GM19043 (cell line): ENCODE measurements at regions not wholly inside any gene's neighbourhood (a gene's known extent, or its start where the extent isn't known, plus 50 kb on each side); places are given as distances from the start of the nearest gene placed in this dataset.
"Not testable (repeated sequence)": the region's sequence is repeated elsewhere in the genome, so short reads cannot be mapped to it uniquely, and the experiment has no call there.

Source experiments
- ATAC-seq: cut with Tn5 transposase; IDR thresholded peaks from one replicate; pipeline ENCODE4 v1.9.1; 2021; ENCODE audit warnings: low read depth; ENCODE audit not compliant: unreplicated experiment

DNA sequence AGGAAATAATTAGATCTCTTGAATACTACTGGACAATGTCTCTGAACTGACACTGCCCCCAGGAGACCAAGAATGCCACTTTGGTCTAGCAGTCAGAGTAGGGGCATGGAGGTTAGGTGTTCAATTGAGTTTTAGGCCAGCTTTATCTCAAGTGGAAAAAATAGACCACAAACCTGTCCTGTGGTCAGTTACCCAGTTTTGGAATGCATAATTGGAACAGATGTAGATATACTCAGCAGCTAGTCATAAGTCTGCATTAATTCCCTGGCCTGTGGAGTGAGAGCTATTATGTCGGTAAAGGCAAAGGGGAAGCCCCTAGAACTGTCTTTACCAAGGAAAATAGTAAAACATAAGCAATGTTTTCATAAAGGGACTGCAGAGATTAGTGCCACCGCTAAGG lies 587.7 kb downstream of the GLUD2 start:
- no peak for ATAC-seq

GRCh38 chrX:121639781-121640180 lies 592.4 kb downstream of the GLUD2 start:
- no peak for ATAC-seq

DNA sequence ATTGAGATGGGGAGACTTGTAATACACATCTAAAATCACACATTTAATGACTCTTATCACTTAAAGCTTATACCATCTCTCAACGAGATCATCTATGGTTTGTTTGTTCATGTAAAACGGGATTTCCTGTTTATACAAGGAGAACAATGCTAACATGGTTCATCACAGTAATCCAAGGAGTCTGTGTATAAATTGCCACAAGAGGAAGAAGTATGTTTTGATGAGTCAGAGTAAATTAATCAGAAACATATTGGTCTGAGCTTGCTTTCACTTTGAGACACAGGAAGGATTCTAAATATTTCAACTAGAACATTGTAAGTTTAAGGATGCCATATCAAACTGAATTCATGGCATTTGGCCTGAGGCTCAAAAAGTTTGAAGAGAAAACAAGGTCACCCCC lies 594.1 kb downstream of the GLUD2 start:
- no peak for ATAC-seq

DNA sequence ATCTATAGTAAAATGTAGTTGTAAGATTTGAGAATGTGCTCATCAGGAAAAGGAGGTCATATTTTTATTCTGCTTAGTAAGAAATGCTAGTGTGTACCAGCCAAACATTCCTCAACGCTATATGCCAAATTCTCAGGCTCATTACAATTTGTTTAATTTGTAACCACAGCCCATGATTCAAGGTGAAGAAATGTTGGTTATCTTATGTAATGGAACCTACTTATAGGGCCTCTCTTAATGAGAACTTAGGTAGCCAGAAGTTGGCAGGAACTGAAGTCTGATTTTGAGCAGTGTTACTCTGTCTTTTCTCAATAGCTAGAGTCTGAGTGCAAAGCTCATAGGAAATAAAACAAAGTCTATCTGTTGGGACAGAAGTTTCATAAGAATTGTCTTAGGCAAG lies 595.0 kb downstream of the GLUD2 start:
- no peak for ATAC-seq

DNA sequence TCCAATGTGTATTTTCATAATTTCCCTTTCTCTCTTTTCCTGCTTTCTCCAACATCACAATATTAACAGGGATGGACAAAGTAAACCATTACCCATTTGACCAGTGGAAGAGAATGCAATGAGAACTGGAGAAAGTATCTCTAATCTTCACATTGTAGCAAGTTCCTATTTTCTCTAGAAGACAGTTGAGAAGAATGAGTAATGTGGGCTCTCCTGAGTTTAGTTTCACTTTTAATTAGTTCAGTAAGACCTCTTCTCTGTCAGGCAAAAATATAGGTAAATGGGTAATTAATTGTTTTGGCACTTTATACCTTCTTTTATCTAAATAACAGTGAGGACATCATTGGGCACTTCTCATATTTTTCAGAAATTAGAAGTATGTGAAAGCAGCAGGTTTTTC lies 602.0 kb downstream of the GLUD2 start:
- ATAC-seq: no peak

- ATAC-seq: no peak
These were observed 607.9 kb downstream of the GLUD2 start for GRCh38 chrX:121655276-121655675.

GRCh38 chrX:121666171-121666570 lies 618.8 kb downstream of the GLUD2 start:
- no peak for ATAC-seq

DNA sequence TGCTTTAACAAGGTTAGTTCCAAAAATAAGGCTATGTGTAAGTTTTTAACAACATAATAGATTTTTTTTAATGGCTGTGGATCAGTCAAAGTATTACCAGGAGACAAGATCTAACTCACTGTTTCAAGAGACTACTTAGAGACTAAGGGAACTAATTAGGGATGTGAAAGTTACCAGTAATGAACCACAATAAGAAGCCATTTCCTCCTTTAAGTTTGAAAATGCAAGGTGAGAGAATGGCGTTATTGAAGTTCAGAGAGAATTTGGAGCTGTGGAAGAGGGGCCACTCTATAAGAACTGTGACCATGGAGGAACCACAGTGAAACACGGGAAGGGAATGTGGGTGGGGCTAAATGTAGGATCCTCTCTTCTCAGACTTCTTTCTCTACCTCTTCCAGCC lies 624.2 kb downstream of the GLUD2 start:
- no peak for ATAC-seq

GRCh38 chrX:121709236-121709635 lies 661.8 kb downstream of the GLUD2 start:
- not testable (repeated sequence) for ATAC-seq

DNA sequence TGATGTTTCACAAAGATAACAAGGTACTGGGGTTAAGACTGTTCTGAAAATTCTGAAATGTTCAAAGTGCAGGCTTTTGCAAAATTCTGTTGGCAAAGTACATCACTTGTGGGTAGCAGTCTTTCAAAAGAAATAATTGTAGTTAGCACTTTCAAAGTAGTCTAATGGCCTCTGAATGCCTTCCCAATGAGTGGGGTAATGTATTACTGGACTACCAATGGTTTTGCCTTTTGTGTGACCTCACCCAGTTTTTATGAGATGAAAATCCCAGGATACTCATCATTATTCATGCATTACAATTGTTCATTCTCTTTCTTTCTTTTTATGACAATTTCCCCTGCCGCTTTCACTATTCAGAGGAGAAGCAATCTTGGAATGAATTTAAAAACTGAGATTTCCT lies 686.1 kb downstream of the GLUD2 start:
- no peak for ATAC-seq

- no peak for ATAC-seq
These were observed 698.7 kb downstream of the GLUD2 start for GRCh38 chrX:121746105-121746504.

DNA sequence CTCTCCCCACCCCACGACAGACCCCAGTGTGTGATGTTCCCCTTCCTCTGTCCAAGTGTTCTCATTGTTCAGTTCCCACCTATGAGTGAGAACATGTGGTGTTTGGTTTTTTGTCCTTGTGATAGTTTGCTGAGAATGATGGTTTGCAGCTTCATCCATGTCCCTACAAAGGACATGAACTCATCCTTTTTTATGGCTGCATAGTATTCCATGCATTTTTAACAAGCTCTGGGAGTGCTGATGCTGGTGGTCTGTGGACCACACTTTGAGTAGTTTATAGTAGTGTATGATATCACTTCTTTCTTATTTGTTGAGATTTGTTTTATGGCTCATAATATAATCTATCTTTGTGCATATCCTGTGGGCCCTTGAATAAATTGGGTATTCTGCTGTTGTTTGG lies 706.2 kb downstream of the GLUD2 start:
- ATAC-seq: not testable (repeated sequence)

DNA sequence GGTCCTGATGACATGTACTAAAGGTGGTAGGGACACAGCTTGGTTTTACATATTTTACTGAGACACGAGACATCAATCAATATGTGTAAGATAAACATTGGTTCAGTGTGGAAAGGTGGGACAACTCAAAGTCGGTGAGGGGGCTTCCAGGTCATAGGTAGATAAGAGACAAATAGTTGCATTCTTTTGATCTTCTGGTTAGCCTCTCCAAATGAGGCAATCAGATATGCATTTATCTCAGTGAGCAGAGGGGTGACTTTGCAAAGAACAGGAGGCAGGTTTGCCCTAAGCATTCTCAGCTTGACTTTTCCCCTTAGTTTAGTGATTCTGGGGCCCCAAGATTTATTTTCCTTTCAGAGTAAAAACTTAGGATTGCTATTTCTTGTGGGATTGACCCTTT lies 706.9 kb downstream of the GLUD2 start:
- no peak for ATAC-seq

DNA sequence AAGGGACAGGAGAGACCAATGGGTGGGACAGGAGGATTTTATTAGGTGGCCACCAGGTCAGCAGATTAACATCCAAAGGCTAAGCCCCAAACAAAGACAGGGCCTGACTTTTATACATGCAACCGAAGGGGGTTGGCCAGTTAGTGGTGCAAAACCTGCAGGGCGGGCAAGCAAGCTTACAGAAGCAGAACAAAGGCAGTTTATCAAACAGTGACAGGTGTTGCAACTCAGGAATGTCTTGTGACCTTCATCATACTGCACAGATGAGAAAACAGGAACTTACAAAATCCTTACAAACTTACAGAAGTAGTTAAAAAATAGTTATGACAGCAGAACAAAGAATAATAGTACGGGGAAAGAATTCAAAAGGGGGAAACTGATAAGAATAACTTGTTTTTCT lies 708.1 kb downstream of the GLUD2 start:
- no peak for ATAC-seq

DNA sequence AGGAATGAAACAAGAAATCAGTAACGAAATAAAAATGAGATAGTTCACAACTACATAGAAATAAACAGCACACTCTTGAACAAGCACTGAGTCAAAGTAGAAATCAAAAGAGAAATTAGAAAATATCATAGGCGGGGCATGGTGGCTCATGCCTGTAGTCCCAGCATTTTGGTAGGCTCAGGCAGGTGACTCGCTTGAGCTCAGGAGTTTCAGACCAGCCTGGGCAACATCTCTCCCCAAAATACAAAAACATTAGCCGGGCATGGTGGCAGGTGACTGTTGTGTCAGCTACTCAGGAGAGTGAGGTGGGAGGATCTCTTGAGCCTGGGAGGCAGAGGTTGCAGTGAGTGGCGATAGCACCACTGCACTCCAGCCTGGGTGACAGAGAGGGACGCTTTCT lies 714.4 kb downstream of the GLUD2 start:
- ATAC-seq: no peak

- ATAC-seq: no peak
These were observed 716.3 kb downstream of the GLUD2 start for GRCh38 chrX:121763671-121764070.

- not testable (repeated sequence) for ATAC-seq
These were observed 720.8 kb downstream of the GLUD2 start for GRCh38 chrX:121768210-121768609.

GRCh38 chrX:121781991-121782390 lies 734.6 kb downstream of the GLUD2 start:
- ATAC-seq: no peak

GRCh38 chrX:121782544-121782943 lies 735.1 kb downstream of the GLUD2 start:
- ATAC-seq: no peak

DNA sequence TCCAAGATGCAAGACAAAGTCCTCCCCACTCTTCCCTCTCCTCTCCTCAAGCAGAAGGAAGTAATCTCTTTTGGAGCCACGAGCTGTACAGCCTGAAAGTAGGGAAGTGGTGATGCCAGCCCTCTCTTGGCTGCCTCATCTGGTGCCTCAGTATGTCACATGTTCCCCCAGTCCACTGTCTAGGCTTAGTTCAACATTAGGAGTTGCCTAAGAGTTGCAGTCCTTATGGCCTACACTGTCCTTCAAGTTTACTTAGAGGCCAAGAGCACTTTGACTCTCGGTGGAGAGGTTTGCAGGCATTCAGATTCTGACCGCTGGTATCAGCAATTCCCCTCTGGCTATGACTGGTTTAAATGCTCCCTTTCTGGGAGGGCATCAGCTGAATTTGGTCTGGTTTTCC lies 735.6 kb downstream of the GLUD2 start:
- ATAC-seq: no peak

DNA sequence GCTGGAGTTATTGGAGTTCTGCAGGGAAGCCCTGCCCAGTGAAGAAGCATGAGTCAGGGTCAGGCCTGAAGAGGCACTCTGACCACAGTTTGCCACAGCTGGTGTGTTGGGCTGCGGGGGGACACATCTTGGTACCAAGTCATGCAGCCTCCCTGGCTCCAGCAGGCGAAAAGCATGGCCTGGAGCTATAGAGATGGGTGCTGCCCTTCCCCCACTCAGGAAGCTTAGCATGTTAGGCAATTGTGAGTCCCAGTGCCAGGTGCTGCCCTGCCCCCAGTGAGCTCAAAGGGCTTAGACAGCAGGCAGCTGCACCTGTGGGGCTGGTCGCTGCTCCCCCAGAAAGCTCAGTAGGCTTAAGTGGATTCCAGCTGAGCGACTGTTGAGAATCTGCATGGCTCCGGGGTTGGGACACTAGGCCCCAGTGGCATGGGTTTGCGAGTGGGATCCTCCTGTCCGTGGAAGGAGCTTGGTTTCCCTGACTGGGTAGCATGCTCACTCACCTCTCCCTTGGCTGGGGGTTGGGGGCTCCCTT lies 755.5 kb downstream of the GLUD2 start:
- no peak for ATAC-seq

GRCh38 chrX:121823406-121823805 lies 776.0 kb downstream of the GLUD2 start:
- no peak for ATAC-seq

DNA sequence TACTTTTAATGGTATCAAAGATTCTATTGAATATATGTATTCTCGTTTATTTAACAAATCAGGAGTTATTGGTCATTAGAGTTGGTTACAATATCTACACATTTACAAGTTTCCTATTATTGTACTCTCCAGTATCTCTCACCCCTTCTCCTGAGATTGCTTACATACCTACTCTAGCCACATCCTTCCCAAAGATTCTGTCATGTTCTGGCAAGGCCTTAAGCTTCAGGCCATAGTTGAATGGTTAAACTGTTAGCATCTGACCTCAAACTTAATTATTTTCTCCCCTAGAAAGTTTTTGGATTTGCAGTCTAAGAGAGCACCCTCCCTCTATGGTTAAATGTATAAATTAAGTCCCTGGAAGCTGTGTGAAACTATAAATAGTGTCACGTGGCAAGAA lies 784.2 kb downstream of the GLUD2 start:
- ATAC-seq: no peak
